ENCODE measurements at regions not wholly inside any gene's neighbourhood (a gene's known extent, or its start where the extent isn't known, plus 50 kb on each side); places are given as distances from the start of the nearest gene placed in this dataset.

DNA sequence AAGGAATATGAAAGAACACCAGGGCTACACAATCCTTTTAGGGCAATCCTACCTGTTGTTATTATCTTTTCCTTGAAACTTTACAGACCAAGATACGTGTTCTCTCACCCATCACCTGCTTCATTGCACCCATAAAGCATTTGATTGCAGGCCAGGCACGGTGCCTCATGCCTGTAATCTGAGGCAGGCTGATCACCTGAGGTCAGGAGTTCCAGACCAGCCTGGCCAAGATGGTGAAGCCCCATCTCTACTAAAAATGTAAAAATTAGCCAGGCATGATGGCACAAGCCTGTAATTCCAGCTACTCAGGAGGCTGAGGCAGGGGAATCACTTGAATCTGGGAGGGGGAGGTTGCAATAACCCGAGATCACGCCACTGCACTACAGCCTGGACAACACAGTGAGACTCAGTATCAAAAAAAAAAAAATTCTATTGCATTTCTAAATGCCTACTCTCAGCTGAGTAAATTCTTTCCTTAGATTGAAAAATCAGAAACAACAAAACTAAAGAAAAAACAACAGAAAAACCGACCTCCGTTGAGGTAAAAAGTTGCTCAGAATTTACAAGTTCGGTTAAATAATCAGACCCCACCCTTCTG lies 183.7 kb upstream of the TMEM132C start:
- H3K9me3 ChIP-seq, result no peaks in the 10 kb centered on the region
- ATAC-seq, result no peak
- H3K36me3 ChIP-seq, result no peaks in the 10 kb centered on the region
- intact Hi-C loops (cut with DNase I; ENCODE audit: low total_unique reads), result no loop called here
- in situ Hi-C loops (cut with MboI; ENCODE audit: low sequenced_read_pairs in 4 of 4), result no loop called here
- H3K27ac ChIP-seq, result no peak overlapping the region
- no peak for TF ChIP-seq POLR2A (IDR thresholded peaks at IDR 0.05)
- H3K27me3 ChIP-seq, result no peaks in the 10 kb centered on the region
- no peak overlapping the region for H3K4me3 ChIP-seq
- no peaks in the 10 kb centered on the region for H3K4me1 ChIP-seq
- DNase-seq, result no peak

DNA sequence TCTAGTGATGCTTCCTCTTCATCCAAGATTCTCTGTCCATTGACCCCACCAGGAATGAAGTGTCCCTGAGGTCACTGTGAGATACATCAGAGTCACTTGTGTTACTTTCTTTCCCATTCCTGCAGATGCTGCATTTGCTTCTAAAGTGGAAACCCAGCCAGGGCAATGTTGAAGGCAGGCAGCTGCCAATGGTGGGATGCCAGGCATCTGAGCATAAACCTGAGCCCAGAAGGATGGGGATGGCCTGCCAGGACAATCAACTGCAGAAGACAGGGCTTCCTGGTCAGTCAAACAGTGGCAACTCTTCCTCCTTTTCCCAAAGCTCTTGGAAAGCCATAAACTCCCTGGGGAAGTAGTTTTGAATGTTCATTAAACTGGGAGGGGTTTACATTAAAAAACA lies 178.0 kb upstream of the TMEM132C start:
- H3K27ac ChIP-seq, result no peak overlapping the region
- in situ Hi-C loops (cut with MboI; ENCODE audit: low sequenced_read_pairs in 4 of 4), result no loop called here
- no peaks in the 10 kb centered on the region for H3K36me3 ChIP-seq
- H3K4me1 ChIP-seq, result no peaks in the 10 kb centered on the region
- no peak for ATAC-seq
- TF ChIP-seq POLR2A (IDR thresholded peaks at IDR 0.05), result no peak
- TF ChIP-seq, protein P1, sequence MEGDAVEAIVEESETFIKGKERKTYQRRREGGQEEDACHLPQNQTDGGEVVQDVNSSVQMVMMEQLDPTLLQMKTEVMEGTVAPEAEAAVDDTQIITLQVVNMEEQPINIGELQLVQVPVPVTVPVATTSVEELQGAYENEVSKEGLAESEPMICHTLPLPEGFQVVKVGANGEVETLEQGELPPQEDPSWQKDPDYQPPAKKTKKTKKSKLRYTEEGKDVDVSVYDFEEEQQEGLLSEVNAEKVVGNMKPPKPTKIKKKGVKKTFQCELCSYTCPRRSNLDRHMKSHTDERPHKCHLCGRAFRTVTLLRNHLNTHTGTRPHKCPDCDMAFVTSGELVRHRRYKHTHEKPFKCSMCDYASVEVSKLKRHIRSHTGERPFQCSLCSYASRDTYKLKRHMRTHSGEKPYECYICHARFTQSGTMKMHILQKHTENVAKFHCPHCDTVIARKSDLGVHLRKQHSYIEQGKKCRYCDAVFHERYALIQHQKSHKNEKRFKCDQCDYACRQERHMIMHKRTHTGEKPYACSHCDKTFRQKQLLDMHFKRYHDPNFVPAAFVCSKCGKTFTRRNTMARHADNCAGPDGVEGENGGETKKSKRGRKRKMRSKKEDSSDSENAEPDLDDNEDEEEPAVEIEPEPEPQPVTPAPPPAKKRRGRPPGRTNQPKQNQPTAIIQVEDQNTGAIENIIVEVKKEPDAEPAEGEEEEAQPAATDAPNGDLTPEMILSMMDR (IDR thresholded peaks at IDR 0.05 in 4 of 5, conservative IDR thresholded peaks at IDR 0.05 in 1 of 5), result no peak
- no peaks in the 10 kb centered on the region for H3K27me3 ChIP-seq
- DNase-seq, result no peak
- intact Hi-C loops (cut with DNase I; ENCODE audit: low total_unique reads), result no loop called here
- no peaks in the 10 kb centered on the region for H3K9me3 ChIP-seq
- H3K4me3 ChIP-seq, result no peak overlapping the region

DNA sequence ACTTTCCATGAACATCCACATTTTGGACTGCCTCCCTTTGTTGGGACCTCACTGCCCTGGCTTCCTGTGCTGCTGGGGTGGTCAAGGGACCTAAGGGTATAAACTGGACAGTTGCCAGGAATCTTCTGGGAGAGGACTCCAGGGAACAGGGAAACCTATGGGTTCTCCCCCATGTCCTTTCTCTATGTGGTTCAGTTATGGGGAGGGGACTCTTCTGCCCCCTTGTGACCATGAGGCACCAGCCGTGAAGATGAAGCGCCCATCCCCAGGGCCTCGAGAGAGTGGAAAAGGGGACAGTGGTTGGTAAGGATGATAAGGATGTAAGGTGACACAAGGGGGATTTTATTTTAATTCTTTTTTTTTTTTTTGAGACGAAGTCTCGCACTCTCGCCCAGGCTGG lies 177.0 kb upstream of the TMEM132C start:
- TF ChIP-seq, protein P1 (IDR thresholded peaks at IDR 0.05 in 4 of 5, conservative IDR thresholded peaks at IDR 0.05 in 1 of 5), result no peak
- no peak for TF ChIP-seq POLR2A (IDR thresholded peaks at IDR 0.05)
- in situ Hi-C loops (cut with MboI; ENCODE audit: low sequenced_read_pairs in 4 of 4), result no loop called here

DNA sequence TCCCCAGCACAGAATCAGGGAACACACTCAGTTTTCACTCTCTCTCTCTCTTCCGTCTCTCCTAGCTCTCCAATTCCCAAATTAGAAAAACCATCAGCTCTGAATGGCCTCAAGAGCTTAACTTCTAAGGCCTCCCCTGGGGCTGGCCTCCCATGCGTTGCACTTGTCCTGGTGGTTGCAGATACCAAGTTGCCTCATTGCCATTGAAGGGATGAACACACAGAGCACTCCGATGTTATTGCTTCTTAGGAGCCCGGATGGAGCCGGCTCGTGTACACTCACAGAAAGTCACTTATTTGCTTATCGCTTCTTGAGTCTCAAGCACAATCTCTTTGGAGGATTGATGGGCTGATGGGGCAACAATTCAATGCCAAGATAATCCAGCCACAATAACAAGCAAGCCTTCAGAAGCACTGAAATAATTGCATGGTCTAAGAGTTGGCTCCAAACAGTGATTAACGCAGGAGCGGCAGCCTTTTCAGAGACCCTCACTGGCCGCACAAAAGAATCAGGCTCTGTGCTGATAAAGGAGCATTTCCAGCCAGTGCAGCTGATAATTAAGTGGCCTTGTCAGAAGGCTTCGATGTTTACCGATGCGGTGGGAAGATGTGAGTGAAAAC lies 175.8 kb upstream of the TMEM132C start:
- no peaks in the 10 kb centered on the region for H3K4me1 ChIP-seq
- H3K36me3 ChIP-seq, result no peaks in the 10 kb centered on the region
- in situ Hi-C loops (cut with MboI; ENCODE audit: low sequenced_read_pairs in 4 of 4), result no loop called here
- H3K27me3 ChIP-seq, result no peaks in the 10 kb centered on the region
- TF ChIP-seq, protein P1 (IDR thresholded peaks at IDR 0.05 in 4 of 5, conservative IDR thresholded peaks at IDR 0.05 in 1 of 5), result no peak
- no peak for TF ChIP-seq POLR2A (IDR thresholded peaks at IDR 0.05)
- no peak overlapping the region for H3K4me3 ChIP-seq
- H3K9me3 ChIP-seq, result no peaks in the 10 kb centered on the region
- DNase-seq (no peak), ATAC-seq (no peak)
- no peak overlapping the region for H3K27ac ChIP-seq
- intact Hi-C loops (cut with DNase I; ENCODE audit: low total_unique reads), result no loop called here

More for the DNA sequence above, 177.0 kb upstream of the TMEM132C start:
- Histone ChIP-seq H3K4me1 (no peaks in the 10 kb centered on the region), H3K27ac (no peak overlapping the region), H3K4me3 (no peak overlapping the region), H3K27me3 (no peaks in the 10 kb centered on the region), H3K9me3 (no peaks in the 10 kb centered on the region), H3K36me3 (no peaks in the 10 kb centered on the region)
- no peak for ATAC-seq
- intact Hi-C loops (cut with DNase I; ENCODE audit: low total_unique reads), result no loop called here
- DNase-seq, result no peak

DNA sequence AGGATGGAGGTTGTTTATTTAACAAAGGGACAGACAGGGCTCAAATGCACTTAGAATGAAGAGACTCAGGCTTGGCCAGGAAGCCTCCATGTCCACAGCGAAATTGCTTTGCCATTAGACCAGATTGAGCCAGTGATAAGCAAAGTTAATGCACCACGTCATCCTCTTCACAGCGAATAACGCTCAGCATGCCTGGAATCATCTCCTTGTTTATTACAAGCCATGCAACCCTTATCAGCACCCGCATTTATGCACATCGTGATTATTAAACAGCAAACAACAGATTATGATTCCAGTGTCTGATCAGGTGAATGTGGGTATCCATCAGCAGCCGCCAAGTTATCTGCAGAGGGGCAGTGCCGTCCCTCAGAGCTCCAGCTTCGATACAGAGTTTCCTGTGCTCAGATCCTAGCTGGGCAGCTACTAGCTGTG lies 175.0 kb upstream of the TMEM132C start:
- ATAC-seq (no peak), DNase-seq (no peak)
- intact Hi-C loops (cut with DNase I; ENCODE audit: low total_unique reads), result no loop called here
- no peaks in the 10 kb centered on the region for H3K36me3 ChIP-seq
- H3K4me3 ChIP-seq, result no peak overlapping the region
- no peak overlapping the region for H3K27ac ChIP-seq
- H3K9me3 ChIP-seq, result no peaks in the 10 kb centered on the region
- no peak for TF ChIP-seq POLR2A (IDR thresholded peaks at IDR 0.05)
- TF ChIP-seq, protein P1 (IDR thresholded peaks at IDR 0.05 in 4 of 5, conservative IDR thresholded peaks at IDR 0.05 in 1 of 5), result no peak
- H3K4me1 ChIP-seq, result no peaks in the 10 kb centered on the region
- no peaks in the 10 kb centered on the region for H3K27me3 ChIP-seq
- in situ Hi-C loops (cut with MboI; ENCODE audit: low sequenced_read_pairs in 4 of 4), result no loop called here

Data from gastrocnemius medialis (tissue), 4 donors.